A673 (cell line): ENCODE measurements at regions not wholly inside any gene's neighbourhood (a gene's known extent, or its start where the extent isn't known, plus 50 kb on each side); places are given as distances from the start of the nearest gene placed in this dataset.

ENCODE experiments used
- BruUV-seq: library from RNA; stranded (reverse); fragments of 400-500 nt; replicated peaks from 2 replicates; lab custom pipeline; 2021; lab: Mats Ljungman, UMichigan
- CTCF ChIA-PET: fragments of 300-600 bp; sonication (Branson Sonifier 250); formaldehyde crosslinking; loops from one replicate; lab custom pipeline; 2022; ENCODE audit warnings: antibody characterized with exemption; lab: Charles Lee
- POLR2A ChIA-PET: fragments of 300-600 bp; sonication (Branson Sonifier 250); formaldehyde crosslinking; loops from one replicate; lab custom pipeline; 2022; ENCODE audit warnings: antibody characterized with exemption; ENCODE audit not compliant: low non-redundant PET; lab: Charles Lee
- DNase-seq: peaks from one replicate; pipeline ENCODE4 v3.0.0-alpha.2; 2015; ENCODE audit warnings: low spot score
- H3K27ac ChIP-seq: fragments of 200-600 bp; sonication (generic); 2 replicates; pipeline ENCODE4 v1.5.1; 2016; ENCODE audit warnings: mixed run types, low read depth, mild to moderate bottlenecking, mixed read lengths, antibody characterized with exemption, low read length; ENCODE audit not compliant: poor library complexity, severe bottlenecking
- H3K27me3 ChIP-seq: fragments of 200-600 bp; sonication (generic); replicated peaks from 2 replicates; pipeline ENCODE4 v1.6.1; 2017; ENCODE audit warnings: mixed run types, low read depth, mild to moderate bottlenecking, mixed read lengths, antibody characterized with exemption, low read length; ENCODE audit not compliant: insufficient read depth, poor library complexity
- H3K36me3 ChIP-seq: fragments of 200-600 bp; sonication (generic); 2 replicates; pipeline ENCODE4 v1.6.1; 2016; ENCODE audit warnings: mixed run types, mild to moderate bottlenecking, mixed read lengths, antibody characterized with exemption, low read length; ENCODE audit not compliant: insufficient read depth, poor library complexity, severe bottlenecking
- H3K4me1 ChIP-seq: fragments of 200-600 bp; sonication (generic); 2 replicates; pipeline ENCODE4 v1.6.1; 2017; ENCODE audit warnings: mixed run types, mild to moderate bottlenecking, mixed read lengths, antibody characterized with exemption, low read length; ENCODE audit not compliant: insufficient read depth, poor library complexity, severe bottlenecking
- H3K4me3 ChIP-seq: fragments of 200-600 bp; sonication (generic); 2 replicates; pipeline ENCODE4 v1.5.1; 2016; ENCODE audit warnings: low read depth, mixed run types, mild to moderate bottlenecking, mixed read lengths, low read length; ENCODE audit not compliant: poor library complexity, severe bottlenecking
- H3K9me3 ChIP-seq: fragments of 200-600 bp; sonication (generic); 2 replicates; pipeline ENCODE4 v1.6.1; 2016; ENCODE audit warnings: mixed run types, low read depth, mild to moderate bottlenecking, mixed read lengths, antibody characterized with exemption, low read length; ENCODE audit not compliant: poor library complexity, severe bottlenecking
- EZH2 ChIP-seq: fragments of 200-600 bp; sonication (generic); IDR thresholded peaks from 2 replicates; pipeline ENCODE4 v1.6.1; 2017; ENCODE audit warnings: borderline replicate concordance, low read depth, mild to moderate bottlenecking, mixed read lengths, antibody characterized with exemption, low read length; ENCODE audit not compliant: poor library complexity, severe bottlenecking
- intact Hi-C: fragments of 100-400 bp; cut with micrococcal nuclease; formaldehyde crosslinking; loops from one replicate; pipeline ENCODE4 v1.10.0; 2022; ENCODE audit not compliant: unreplicated experiment
- TF ChIP-seq, protein P1 (sequence below): fragments of 300-800, 200-600 bp; sonication (generic); conservative IDR thresholded peaks from 2 replicates; pipeline ENCODE4 v1.5.1; 2017; ENCODE audit warnings: low read depth, mild to moderate bottlenecking, antibody characterized with exemption, low read length, moderate library complexity, mixed read lengths

DNA sequence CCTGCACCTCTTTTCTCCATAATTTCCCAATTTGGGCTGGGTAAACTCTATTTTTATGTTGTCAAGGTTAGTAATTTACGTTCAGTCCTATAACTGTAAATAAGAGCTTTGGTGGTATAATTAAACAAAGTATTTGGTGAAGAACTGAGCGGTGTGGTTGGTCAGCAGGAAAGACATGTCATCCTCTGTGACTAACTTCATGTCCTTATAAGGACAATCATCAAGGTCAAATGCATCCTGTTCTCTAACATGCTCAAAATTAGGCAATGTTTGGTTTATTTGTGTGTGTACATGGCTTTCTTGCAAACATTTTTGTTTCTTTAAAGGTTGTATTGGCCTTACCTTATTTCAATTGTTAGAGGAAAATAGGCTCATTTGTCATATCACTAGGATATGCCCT, 121.5 kb upstream of the NABP1 start:
- Histone ChIP-seq H3K36me3 (no peaks in the 10 kb centered on the region), H3K27me3 (no peaks in the 10 kb centered on the region), H3K4me1 (peaks cover 4% of the 10 kb centered on the region), H3K27ac (no peak overlapping the region), H3K4me3 (no peak overlapping the region), H3K9me3 (no peaks in the 10 kb centered on the region)
- ChIA-PET POLR2A (no interaction called here), CTCF (no interaction called here)
- TF ChIP-seq EZH2: no peak
- TF ChIP-seq, protein P1, sequence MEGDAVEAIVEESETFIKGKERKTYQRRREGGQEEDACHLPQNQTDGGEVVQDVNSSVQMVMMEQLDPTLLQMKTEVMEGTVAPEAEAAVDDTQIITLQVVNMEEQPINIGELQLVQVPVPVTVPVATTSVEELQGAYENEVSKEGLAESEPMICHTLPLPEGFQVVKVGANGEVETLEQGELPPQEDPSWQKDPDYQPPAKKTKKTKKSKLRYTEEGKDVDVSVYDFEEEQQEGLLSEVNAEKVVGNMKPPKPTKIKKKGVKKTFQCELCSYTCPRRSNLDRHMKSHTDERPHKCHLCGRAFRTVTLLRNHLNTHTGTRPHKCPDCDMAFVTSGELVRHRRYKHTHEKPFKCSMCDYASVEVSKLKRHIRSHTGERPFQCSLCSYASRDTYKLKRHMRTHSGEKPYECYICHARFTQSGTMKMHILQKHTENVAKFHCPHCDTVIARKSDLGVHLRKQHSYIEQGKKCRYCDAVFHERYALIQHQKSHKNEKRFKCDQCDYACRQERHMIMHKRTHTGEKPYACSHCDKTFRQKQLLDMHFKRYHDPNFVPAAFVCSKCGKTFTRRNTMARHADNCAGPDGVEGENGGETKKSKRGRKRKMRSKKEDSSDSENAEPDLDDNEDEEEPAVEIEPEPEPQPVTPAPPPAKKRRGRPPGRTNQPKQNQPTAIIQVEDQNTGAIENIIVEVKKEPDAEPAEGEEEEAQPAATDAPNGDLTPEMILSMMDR: no peak
- no peak for DNase-seq
- intact Hi-C loops: no loop called here
- BruUV-seq: no TSS peak

DNA sequence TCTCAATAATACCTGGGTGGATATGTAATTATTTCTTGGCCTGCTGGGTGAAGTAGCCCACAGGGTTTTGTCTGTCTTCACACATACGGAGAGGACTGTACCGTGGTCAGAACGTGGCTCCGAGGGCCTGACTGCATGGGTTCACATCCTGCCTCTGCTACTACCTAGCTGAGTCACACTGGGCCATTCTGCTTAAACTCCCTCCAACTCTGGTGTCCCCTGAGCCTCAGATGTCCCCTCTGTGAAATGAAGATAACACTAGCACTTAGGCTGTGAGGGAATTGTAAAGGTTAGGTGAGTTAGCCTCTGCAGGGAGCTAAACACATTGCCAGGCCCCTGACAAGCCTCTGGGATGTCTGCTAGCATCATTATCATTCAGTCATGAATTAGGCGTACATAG, 120.1 kb upstream of the NABP1 start:
- no TSS peak for BruUV-seq
- CTCF ChIA-PET: no interaction called here
- H3K4me1 ChIP-seq: peaks cover 4% of the 10 kb centered on the region
- H3K27me3 ChIP-seq: no peaks in the 10 kb centered on the region
- H3K27ac ChIP-seq: no peak overlapping the region
- intact Hi-C loops: no loop called here
- H3K9me3 ChIP-seq: no peaks in the 10 kb centered on the region
- TF ChIP-seq EZH2: no peak
- TF ChIP-seq, protein P1: no peak
- no peak overlapping the region for H3K4me3 ChIP-seq
- H3K36me3 ChIP-seq: no peaks in the 10 kb centered on the region
- no peak for DNase-seq
- POLR2A ChIA-PET: no interaction called here

DNA sequence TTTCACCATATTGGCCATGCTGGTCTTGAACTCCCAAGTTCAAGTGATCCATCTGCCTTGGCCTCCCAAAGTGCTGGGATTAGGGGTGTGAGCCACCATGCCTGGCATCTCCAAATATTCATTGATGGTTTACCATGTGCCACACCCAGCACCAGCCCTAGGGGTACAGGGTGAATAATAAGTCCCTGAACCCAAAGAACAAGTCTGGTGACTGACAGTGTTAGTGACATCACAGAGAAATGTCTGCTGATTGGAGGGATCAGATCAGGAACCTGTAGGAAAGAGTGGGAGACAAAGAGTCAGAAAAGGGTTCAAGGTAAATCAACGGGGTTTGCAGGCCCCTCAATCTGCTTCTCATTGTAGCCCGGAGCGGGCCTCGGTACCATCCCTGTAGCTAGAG, 118.4 kb upstream of the NABP1 start:
- CTCF ChIA-PET: no interaction called here
- H3K36me3 ChIP-seq: no peaks in the 10 kb centered on the region
- TF ChIP-seq, protein P1: no peak
- TF ChIP-seq EZH2: no peak
- no TSS peak for BruUV-seq
- DNase-seq: no peak
- no peak overlapping the region for H3K4me3 ChIP-seq
- H3K9me3 ChIP-seq: no peaks in the 10 kb centered on the region
- intact Hi-C loops: no loop called here
- H3K27ac ChIP-seq: no peak overlapping the region
- POLR2A ChIA-PET: no interaction called here
- no peaks in the 10 kb centered on the region for H3K27me3 ChIP-seq
- H3K4me1 ChIP-seq: peaks cover 4% of the 10 kb centered on the region
